Smooth muscle cell (in vitro differentiated cells): ENCODE measurements at regions not wholly inside any gene's neighbourhood (a gene's known extent, or its start where the extent isn't known, plus 50 kb on each side); places are given as distances from the start of the nearest gene placed in this dataset.

Experiments used
- DNase-seq: peaks from one replicate; lab custom pipeline; 2025; ENCODE audit not compliant: unreplicated experiment; lab: John Stamatoyannopoulos, UW
- H2AFZ ChIP-seq: fragments of 200-600 bp; sonication (generic); 2 replicates; pipeline ENCODE4 v1.6.0; 2016; ENCODE audit warnings: antibody characterized with exemption, low read depth, mild to moderate bottlenecking
- H3F3A ChIP-seq: fragments of 200-600 bp; sonication (generic); 2 replicates; pipeline ENCODE4 v1.6.0; 2017; ENCODE audit warnings: antibody characterized with exemption, low read depth
- H3K27ac ChIP-seq: fragments of 200-600 bp; sonication (generic); 2 replicates; pipeline ENCODE4 v1.5.1; 2016; ENCODE audit warnings: low read depth, mild to moderate bottlenecking
- H3K27me3 ChIP-seq: fragments of 200-600 bp; sonication (generic); 2 replicates; pipeline ENCODE4 v1.6.1; 2016; ENCODE audit warnings: low read depth, mild to moderate bottlenecking
- H3K36me3 ChIP-seq: fragments of 200-600 bp; sonication (generic); 2 replicates; pipeline ENCODE4 v1.5.1; 2016; ENCODE audit warnings: low read depth
- H3K4me1 ChIP-seq: fragments of 200-600 bp; sonication (generic); 2 replicates; pipeline ENCODE4 v1.5.1; 2016; ENCODE audit warnings: low read depth
- H3K4me2 ChIP-seq: fragments of 200-600 bp; sonication (generic); 2 replicates; pipeline ENCODE4 v1.6.0; 2016; ENCODE audit warnings: mild to moderate bottlenecking
- H3K4me3 ChIP-seq: fragments of 200-600 bp; sonication (generic); 2 replicates; pipeline ENCODE4 v1.5.1; 2016; ENCODE audit warnings: mild to moderate bottlenecking
- H3K79me2 ChIP-seq: fragments of 200-600 bp; sonication (generic); 2 replicates; pipeline ENCODE4 v1.6.0; 2016; ENCODE audit warnings: low read depth, mild to moderate bottlenecking
- H3K9ac ChIP-seq: fragments of 200-600 bp; sonication (generic); 2 replicates; pipeline ENCODE4 v1.6.0; 2016; ENCODE audit warnings: low read depth
- H3K9me3 ChIP-seq: fragments of 200-600 bp; sonication (generic); replicated peaks from 2 replicates; pipeline ENCODE4 v1.5.1; 2016; ENCODE audit warnings: low read depth
- H4K20me1 ChIP-seq: fragments of 200-600 bp; sonication (generic); 2 replicates; pipeline ENCODE4 v1.6.0; 2016; ENCODE audit warnings: low read depth
- WGBS: methylation state at CpG from one replicate; pipeline ENCODE4 v1.1.7; 2016; ENCODE audit warnings: low lambda C conversion rate; 5-methylcytosine and 5-hydroxymethylcytosine counted together
- TF ChIP-seq, protein P1 (sequence below): fragments of 200-600 bp; sonication (generic); IDR thresholded peaks from 2 replicates; pipeline ENCODE4 v1.5.1; 2017; ENCODE audit warnings: borderline replicate concordance, mild to moderate bottlenecking, antibody characterized with exemption; ENCODE audit not compliant: insufficient read depth, poor library complexity, severe bottlenecking

DNA sequence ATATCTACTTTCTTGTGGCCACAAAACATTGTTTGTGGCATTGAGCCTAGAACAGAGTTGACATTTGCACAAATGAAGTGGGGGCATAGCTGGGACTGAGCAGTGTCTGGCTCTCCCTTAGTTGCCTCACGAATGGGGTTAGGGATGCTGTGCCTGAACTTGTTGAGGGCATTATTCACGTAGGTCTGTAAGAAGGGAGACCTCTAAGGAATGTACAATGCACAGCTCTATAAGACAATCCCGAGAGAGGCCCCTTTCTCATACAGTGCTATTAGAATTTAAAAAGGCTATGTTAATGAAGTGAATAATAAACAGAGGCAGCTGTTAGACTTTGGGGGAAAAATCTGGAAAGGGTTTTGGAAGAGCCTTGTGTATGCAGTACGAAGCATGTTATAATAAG lies 118.4 kb upstream of the DEPDC1 start:
- Histone ChIP-seq H3K4me2 (no peak overlapping the region), H3K9ac (no peak overlapping the region), H4K20me1 (no peaks in the 10 kb centered on the region), H3K79me2 (no peaks in the 10 kb centered on the region), H3K36me3 (no peaks in the 10 kb centered on the region), H3K4me1 (no peaks in the 10 kb centered on the region), H3K9me3 (peaks cover 3% of the 10 kb centered on the region), H3K4me3 (no peak overlapping the region), H3K27me3 (no peaks in the 10 kb centered on the region), H3K27ac (no peak overlapping the region), H2AFZ (no peak overlapping the region), H3F3A (no peaks in the 10 kb centered on the region)
- WGBS, result 74% methylated on average over 4 of the region's 4 CpGs
- no peak for DNase-seq
- TF ChIP-seq, protein P1, sequence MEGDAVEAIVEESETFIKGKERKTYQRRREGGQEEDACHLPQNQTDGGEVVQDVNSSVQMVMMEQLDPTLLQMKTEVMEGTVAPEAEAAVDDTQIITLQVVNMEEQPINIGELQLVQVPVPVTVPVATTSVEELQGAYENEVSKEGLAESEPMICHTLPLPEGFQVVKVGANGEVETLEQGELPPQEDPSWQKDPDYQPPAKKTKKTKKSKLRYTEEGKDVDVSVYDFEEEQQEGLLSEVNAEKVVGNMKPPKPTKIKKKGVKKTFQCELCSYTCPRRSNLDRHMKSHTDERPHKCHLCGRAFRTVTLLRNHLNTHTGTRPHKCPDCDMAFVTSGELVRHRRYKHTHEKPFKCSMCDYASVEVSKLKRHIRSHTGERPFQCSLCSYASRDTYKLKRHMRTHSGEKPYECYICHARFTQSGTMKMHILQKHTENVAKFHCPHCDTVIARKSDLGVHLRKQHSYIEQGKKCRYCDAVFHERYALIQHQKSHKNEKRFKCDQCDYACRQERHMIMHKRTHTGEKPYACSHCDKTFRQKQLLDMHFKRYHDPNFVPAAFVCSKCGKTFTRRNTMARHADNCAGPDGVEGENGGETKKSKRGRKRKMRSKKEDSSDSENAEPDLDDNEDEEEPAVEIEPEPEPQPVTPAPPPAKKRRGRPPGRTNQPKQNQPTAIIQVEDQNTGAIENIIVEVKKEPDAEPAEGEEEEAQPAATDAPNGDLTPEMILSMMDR, result no peak

DNA sequence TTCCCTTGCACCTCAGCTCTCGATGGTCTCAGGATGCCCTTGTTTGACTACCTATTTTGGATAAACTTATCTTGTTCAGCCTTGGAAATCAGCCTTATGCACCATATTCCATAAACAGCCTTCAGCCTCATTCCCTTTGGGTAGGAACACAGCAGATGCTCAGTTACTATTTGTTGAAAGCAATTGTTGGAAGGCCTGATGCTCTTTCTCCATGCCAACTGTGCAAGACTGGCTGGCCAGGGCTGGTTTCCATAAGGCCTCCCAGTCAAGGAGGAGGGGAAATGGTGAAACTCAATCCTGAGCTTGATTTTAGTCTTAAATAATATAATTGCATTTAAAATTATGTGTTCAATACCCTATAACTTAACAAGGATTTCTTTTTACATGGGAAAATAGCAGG lies 121.1 kb upstream of the DEPDC1 start:
- no peak overlapping the region for H3K9ac ChIP-seq
- H2AFZ ChIP-seq, result no peak overlapping the region
- no peaks in the 10 kb centered on the region for H3F3A ChIP-seq
- H3K27ac ChIP-seq, result no peak overlapping the region
- no peaks in the 10 kb centered on the region for H3K27me3 ChIP-seq
- no peaks in the 10 kb centered on the region for H3K36me3 ChIP-seq
- 68% methylated on average over 1 of the region's 1 CpG for WGBS
- no peak for DNase-seq
- no peaks in the 10 kb centered on the region for H3K79me2 ChIP-seq
- TF ChIP-seq, protein P1, result no peak
- no peaks in the 10 kb centered on the region for H3K9me3 ChIP-seq
- H3K4me1 ChIP-seq, result no peaks in the 10 kb centered on the region
- no peaks in the 10 kb centered on the region for H4K20me1 ChIP-seq
- no peak overlapping the region for H3K4me2 ChIP-seq
- H3K4me3 ChIP-seq, result no peak overlapping the region

DNA sequence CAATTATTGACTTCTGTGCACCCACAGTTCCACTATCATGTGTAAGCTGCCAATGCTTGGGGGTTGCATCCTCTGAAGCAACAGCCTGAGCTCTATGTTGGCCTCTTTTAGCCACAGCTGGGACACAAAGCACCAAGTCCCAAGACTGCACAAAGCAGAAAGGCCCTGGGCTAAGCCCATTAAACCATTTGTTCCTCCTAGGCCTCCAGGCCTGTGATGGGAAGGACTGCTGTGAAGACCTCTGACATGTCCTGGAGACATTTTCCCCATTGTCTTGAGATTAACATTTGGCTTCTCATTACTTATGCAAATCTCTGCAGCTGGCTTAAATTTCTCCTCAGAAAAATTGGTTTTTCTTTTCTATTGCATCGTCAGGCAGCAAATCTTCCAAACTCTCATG lies 123.7 kb upstream of the DEPDC1 start:
- H3K27ac ChIP-seq, result no peak overlapping the region
- no peak overlapping the region for H3K9ac ChIP-seq
- no peaks in the 10 kb centered on the region for H4K20me1 ChIP-seq
- no peak for DNase-seq
- no peaks in the 10 kb centered on the region for H3K9me3 ChIP-seq
- H3K79me2 ChIP-seq, result no peaks in the 10 kb centered on the region
- no peak overlapping the region for H2AFZ ChIP-seq
- WGBS, result 95% methylated on average over 1 of the region's 1 CpG
- no peak overlapping the region for H3K4me2 ChIP-seq
- no peaks in the 10 kb centered on the region for H3F3A ChIP-seq
- H3K4me3 ChIP-seq, result no peak overlapping the region
- H3K4me1 ChIP-seq, result peaks cover 9% of the 10 kb centered on the region
- TF ChIP-seq, protein P1, result no peak
- H3K27me3 ChIP-seq, result no peaks in the 10 kb centered on the region
- H3K36me3 ChIP-seq, result no peaks in the 10 kb centered on the region

DNA sequence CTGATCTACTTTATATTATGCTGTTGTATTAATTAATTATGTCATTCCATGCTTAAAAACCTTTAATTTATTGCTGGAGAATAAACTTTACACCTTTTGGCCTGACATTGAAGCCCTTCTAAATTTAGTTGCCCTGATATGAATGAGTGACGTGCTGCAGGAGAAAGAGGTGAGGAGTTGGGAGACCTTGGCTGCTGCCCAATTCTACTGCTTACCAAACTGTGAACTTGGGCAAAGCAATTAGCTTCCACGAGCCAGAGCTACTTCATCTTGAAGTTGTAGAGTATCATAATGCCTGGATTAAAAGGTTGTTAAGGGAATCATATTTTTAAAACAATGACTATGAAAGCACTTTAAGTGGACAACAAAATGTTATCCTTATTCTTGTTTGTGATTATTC lies 126.8 kb upstream of the DEPDC1 start:
- WGBS, result 89% methylated on average over 2 of the region's 2 CpGs
- Histone ChIP-seq H4K20me1 (no peaks in the 10 kb centered on the region), H3K79me2 (no peaks in the 10 kb centered on the region), H3K9me3 (no peaks in the 10 kb centered on the region), H3K36me3 (no peaks in the 10 kb centered on the region), H3K27me3 (no peaks in the 10 kb centered on the region), H2AFZ (no peak overlapping the region), H3K27ac (no peak overlapping the region), H3K9ac (no peak overlapping the region), H3F3A (no peaks in the 10 kb centered on the region), H3K4me2 (no peak overlapping the region), H3K4me1 (peaks cover 9% of the 10 kb centered on the region), H3K4me3 (no peak overlapping the region)
- TF ChIP-seq, protein P1, result no peak
- no peak for DNase-seq
